ENCODE measurements at regions not wholly inside any gene's neighbourhood (a gene's known extent, or its start where the extent isn't known, plus 50 kb on each side); places are given as distances from the start of the nearest gene placed in this dataset.

DNA sequence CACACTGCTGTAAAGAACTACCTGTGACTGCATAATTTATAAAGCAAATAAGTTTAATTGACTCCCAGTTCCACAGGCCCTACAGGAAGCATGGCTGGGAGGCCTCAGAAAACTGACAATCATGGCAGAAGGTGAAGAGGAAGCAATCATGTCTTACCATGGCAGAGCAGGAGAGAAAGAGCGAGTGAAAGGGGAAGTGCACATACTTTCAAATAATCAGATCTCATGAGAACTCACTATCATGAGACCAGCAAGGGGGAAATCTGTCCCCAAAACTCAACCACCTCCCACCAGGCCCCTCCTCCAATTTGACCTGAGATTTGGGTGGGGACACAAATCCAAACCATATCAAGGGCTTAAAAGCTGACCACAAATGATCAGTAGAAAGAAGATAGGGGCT, 493.2 kb downstream of the PTPRC start:
- TF ChIP-seq, protein P1, sequence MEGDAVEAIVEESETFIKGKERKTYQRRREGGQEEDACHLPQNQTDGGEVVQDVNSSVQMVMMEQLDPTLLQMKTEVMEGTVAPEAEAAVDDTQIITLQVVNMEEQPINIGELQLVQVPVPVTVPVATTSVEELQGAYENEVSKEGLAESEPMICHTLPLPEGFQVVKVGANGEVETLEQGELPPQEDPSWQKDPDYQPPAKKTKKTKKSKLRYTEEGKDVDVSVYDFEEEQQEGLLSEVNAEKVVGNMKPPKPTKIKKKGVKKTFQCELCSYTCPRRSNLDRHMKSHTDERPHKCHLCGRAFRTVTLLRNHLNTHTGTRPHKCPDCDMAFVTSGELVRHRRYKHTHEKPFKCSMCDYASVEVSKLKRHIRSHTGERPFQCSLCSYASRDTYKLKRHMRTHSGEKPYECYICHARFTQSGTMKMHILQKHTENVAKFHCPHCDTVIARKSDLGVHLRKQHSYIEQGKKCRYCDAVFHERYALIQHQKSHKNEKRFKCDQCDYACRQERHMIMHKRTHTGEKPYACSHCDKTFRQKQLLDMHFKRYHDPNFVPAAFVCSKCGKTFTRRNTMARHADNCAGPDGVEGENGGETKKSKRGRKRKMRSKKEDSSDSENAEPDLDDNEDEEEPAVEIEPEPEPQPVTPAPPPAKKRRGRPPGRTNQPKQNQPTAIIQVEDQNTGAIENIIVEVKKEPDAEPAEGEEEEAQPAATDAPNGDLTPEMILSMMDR (IDR thresholded peaks at IDR 0.05), result no peak
- TF ChIP-seq POLR2A (IDR thresholded peaks at IDR 0.05) (no peak), EP300 (IDR thresholded peaks at IDR 0.05) (no peak)

Data from upper lobe of left lung (tissue), 4 donors.